Lower leg skin (tissue), 3 donors: ENCODE measurements at regions not wholly inside any gene's neighbourhood (a gene's known extent, or its start where the extent isn't known, plus 50 kb on each side); places are given as distances from the start of the nearest gene placed in this dataset.

Experiments used
- POLR2A ChIP-seq, 2 donors: fragments of 450-650 bp; IDR thresholded peaks; one replicate each; pipeline ENCODE4 v1.6.1; 2016 to 2017; ENCODE audit warnings: antibody characterized with exemption in 2 of 2, mild to moderate bottlenecking in 1 of 2, moderate library complexity in 1 of 2
- TF ChIP-seq, protein P1 (sequence below), 3 donors: fragments of 450-650 bp; IDR thresholded peaks; one replicate each; pipeline ENCODE4 v1.5.1; 2016; ENCODE audit warnings: antibody characterized with exemption in 3 of 3, mild to moderate bottlenecking in 3 of 3, moderate library complexity in 2 of 3

DNA sequence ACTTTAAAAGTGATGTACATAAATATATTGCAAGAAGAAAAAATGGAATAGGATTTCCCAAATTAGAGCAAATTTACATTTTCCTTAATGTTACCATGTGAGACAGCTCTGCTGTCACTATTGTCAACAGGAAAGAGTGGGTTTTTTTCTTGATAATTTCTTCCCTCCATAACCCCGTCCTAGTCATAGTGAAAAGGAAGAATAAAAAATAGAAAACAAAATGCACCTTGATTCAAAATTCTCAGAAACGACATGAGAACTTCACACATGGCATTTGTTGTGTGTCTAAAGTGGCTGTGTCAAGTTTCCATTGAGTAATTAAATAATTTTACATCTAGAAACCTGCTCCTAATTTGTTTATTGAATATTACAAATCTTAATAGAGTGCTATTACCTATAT is 945.2 kb upstream of the SLC35B3 start:
- TF ChIP-seq, protein P1, sequence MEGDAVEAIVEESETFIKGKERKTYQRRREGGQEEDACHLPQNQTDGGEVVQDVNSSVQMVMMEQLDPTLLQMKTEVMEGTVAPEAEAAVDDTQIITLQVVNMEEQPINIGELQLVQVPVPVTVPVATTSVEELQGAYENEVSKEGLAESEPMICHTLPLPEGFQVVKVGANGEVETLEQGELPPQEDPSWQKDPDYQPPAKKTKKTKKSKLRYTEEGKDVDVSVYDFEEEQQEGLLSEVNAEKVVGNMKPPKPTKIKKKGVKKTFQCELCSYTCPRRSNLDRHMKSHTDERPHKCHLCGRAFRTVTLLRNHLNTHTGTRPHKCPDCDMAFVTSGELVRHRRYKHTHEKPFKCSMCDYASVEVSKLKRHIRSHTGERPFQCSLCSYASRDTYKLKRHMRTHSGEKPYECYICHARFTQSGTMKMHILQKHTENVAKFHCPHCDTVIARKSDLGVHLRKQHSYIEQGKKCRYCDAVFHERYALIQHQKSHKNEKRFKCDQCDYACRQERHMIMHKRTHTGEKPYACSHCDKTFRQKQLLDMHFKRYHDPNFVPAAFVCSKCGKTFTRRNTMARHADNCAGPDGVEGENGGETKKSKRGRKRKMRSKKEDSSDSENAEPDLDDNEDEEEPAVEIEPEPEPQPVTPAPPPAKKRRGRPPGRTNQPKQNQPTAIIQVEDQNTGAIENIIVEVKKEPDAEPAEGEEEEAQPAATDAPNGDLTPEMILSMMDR (IDR thresholded peaks at IDR 0.05), result no peak
- no peak for TF ChIP-seq POLR2A (IDR thresholded peaks at IDR 0.05)
